ENCODE measurements at regions not wholly inside any gene's neighbourhood (a gene's known extent, or its start where the extent isn't known, plus 50 kb on each side); places are given as distances from the start of the nearest gene placed in this dataset.

DNA sequence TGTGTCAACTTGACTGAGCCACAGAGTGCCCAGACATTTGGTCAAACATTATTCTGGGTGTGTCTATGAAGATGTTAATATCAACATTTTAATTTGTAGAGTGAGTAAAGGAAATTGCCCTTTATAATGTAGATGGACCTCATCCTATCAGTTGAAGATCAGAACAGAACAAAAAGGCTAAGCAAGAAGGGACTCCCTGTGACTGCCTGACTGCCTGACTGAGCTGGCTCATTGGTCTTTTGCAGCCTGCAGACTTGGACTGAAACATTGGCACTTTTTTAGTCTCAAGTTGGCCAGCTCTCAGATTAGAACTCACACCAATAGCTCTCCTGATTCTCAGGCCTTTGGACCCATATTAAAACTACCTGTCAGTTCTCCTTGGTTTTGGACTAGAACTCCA lies 600.4 kb upstream of the SLITRK6 start:
- DNase-seq = no peak
- no peaks in the 10 kb centered on the region for H3K9me3 ChIP-seq (ENCODE audit: low read depth)
- no peak overlapping the region for H3K4me2 ChIP-seq (ENCODE audit: unreplicated experiment)
- no peaks in the 10 kb centered on the region for H3K4me1 ChIP-seq (ENCODE audit: insufficient read depth)
- no peak overlapping the region for H3K4me3 ChIP-seq
- H3F3A ChIP-seq (ENCODE audit: insufficient read depth) = no peaks in the 10 kb centered on the region
- no peak overlapping the region for H2AFZ ChIP-seq
- H3K27ac ChIP-seq = no peak overlapping the region
- H3K9me2 ChIP-seq (ENCODE audit: insufficient read depth) = no peaks in the 10 kb centered on the region
- in situ Hi-C loops (cut with MboI) = no loop called here
- TF ChIP-seq EZH2phosphoT487 (IDR thresholded peaks at IDR 0.05; ENCODE audit: insufficient read depth, low read depth) (no peak), EZH2 (IDR thresholded peaks at IDR 0.05; ENCODE audit: insufficient read depth, poor library complexity, severe bottlenecking) (no peak)
- no peaks in the 10 kb centered on the region for H4K20me1 ChIP-seq (ENCODE audit: insufficient read depth)
- no peak overlapping the region for H3K9ac ChIP-seq
- H3K36me3 ChIP-seq (ENCODE audit: low read depth) = no peaks in the 10 kb centered on the region
- no peaks in the 10 kb centered on the region for H3K79me2 ChIP-seq (ENCODE audit: insufficient read depth)
- H3K27me3 ChIP-seq (replicated peaks; ENCODE audit: insufficient read depth) = no peaks in the 10 kb centered on the region

DNA sequence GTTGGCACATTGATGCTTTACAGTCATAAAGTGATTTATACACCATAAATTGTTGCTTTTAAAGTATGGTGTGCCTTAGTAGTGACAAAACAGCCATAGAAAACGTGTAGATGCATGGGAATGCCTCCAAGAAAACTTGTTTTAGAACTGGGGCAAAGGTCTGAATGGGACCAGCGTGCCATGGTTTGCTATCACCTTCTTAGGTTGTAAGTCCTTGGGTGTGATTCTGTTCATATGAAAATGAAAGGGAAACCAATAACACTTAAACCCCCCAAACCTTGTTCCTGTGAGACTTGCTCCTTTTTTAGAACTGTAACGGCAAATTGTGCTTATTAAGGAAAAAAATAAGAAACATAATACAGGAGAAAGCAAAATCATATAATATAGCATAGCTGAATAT lies 603.3 kb upstream of the SLITRK6 start:
- H3K27me3 ChIP-seq (replicated peaks; ENCODE audit: insufficient read depth) = no peaks in the 10 kb centered on the region
- no peak overlapping the region for H3K9ac ChIP-seq
- no peak overlapping the region for H3K27ac ChIP-seq
- DNase-seq = no peak
- in situ Hi-C loops (cut with MboI) = no loop called here
- no peak overlapping the region for H3K4me3 ChIP-seq
- H3K4me1 ChIP-seq (ENCODE audit: insufficient read depth) = no peaks in the 10 kb centered on the region
- H4K20me1 ChIP-seq (ENCODE audit: insufficient read depth) = no peaks in the 10 kb centered on the region
- WGBS, 2 experiments (ENCODE audit: low coverage in 1 of 2, low lambda C conversion rate in 2 of 2, missing lambda C conversion rate in 2 of 2) = 27 to 35% methylated on average over 3 of the region's 3 CpGs
- no peaks in the 10 kb centered on the region for H3K9me2 ChIP-seq (ENCODE audit: insufficient read depth)
- no peak overlapping the region for H3K4me2 ChIP-seq (ENCODE audit: unreplicated experiment)
- no peaks in the 10 kb centered on the region for H3F3A ChIP-seq (ENCODE audit: insufficient read depth)
- no peaks in the 10 kb centered on the region for H3K36me3 ChIP-seq (ENCODE audit: low read depth)
- TF ChIP-seq EZH2 (IDR thresholded peaks at IDR 0.05; ENCODE audit: insufficient read depth, poor library complexity, severe bottlenecking) (no peak), EZH2phosphoT487 (IDR thresholded peaks at IDR 0.05; ENCODE audit: insufficient read depth, low read depth) (no peak)
- H2AFZ ChIP-seq = no peak overlapping the region
- no peaks in the 10 kb centered on the region for H3K9me3 ChIP-seq (ENCODE audit: low read depth)
- no peaks in the 10 kb centered on the region for H3K79me2 ChIP-seq (ENCODE audit: insufficient read depth)

DNA sequence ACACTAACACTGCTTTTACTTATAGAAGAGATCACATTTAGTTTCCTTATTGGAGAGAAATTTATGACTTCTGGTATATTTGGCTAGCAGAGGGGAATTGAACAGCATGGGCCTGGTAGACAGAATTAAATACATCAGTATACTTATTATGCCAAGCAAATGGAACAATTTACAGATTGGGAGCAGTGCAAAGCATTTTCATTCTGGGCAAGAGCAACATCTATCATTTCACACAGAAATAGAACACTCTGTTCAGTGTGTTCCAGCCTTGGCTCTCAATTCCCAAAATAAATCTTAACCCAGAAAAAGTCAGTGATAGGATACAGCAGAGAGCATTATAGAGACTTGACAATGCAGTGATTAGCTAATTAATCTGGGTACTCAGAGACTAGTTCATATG lies 604.0 kb upstream of the SLITRK6 start:
- Histone ChIP-seq H3K79me2 (ENCODE audit: insufficient read depth) (no peaks in the 10 kb centered on the region), H3F3A (ENCODE audit: insufficient read depth) (no peaks in the 10 kb centered on the region), H4K20me1 (ENCODE audit: insufficient read depth) (no peaks in the 10 kb centered on the region), H2AFZ (no peak overlapping the region), H3K4me2 (ENCODE audit: unreplicated experiment) (no peak overlapping the region), H3K9me2 (ENCODE audit: insufficient read depth) (no peaks in the 10 kb centered on the region), H3K4me1 (ENCODE audit: insufficient read depth) (no peaks in the 10 kb centered on the region), H3K9me3 (ENCODE audit: low read depth) (no peaks in the 10 kb centered on the region), H3K27ac (no peak overlapping the region), H3K36me3 (ENCODE audit: low read depth) (no peaks in the 10 kb centered on the region), H3K27me3 (replicated peaks; ENCODE audit: insufficient read depth) (no peaks in the 10 kb centered on the region), H3K4me3 (no peak overlapping the region), H3K9ac (no peak overlapping the region)
- in situ Hi-C loops (cut with MboI) = no loop called here
- DNase-seq = no peak
- TF ChIP-seq EZH2 (IDR thresholded peaks at IDR 0.05; ENCODE audit: insufficient read depth, poor library complexity, severe bottlenecking) = no peak
- TF ChIP-seq EZH2phosphoT487 (IDR thresholded peaks at IDR 0.05; ENCODE audit: insufficient read depth, low read depth) = no peak

DNA sequence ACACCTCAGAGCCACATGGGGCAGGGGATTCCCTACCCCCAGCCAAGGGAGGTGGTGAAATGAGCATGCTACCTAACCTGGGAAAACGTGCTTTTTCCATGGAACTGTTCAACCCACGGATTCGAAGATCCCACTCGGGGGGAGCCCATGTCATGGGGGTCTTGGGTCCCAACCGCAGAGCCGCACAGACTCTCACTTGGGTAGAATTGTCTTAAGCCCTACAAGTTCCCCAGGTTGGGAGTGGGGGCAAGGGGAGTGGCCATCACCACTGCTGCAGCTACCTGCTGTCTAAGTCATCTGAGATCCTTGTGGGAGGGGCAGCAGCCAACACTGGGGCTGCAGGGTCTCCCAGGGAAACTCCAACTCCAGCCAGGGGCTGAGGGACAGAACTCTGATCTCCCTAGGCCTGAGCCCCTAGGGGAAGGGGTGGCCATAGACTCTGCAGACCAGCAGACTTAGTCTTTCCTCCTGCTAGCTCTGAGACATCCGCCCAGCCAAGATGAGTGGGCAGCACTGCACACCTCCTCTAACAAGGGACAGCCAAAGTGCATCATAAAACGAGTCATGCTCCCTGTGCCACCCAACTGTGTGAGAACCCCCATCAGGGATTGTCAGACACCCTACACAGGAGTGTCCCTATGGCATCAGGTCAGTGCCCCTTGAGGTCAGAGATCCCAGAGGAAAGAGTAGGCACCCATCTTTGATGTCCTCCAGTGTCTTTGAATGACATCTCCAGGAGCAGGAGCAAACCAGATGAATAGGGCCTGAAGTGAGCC lies 610.4 kb upstream of the SLITRK6 start:
- H3K9ac ChIP-seq = no peak overlapping the region
- no peaks in the 10 kb centered on the region for H3K27me3 ChIP-seq (replicated peaks; ENCODE audit: insufficient read depth)
- H3K9me2 ChIP-seq (ENCODE audit: insufficient read depth) = no peaks in the 10 kb centered on the region
- H3K4me2 ChIP-seq (ENCODE audit: unreplicated experiment) = no peak overlapping the region
- no peaks in the 10 kb centered on the region for H3K9me3 ChIP-seq (ENCODE audit: low read depth)
- in situ Hi-C loops (cut with MboI) = no loop called here
- no peaks in the 10 kb centered on the region for H3K36me3 ChIP-seq (ENCODE audit: low read depth)
- no peak for TF ChIP-seq EZH2phosphoT487 (IDR thresholded peaks at IDR 0.05; ENCODE audit: insufficient read depth, low read depth)
- no peak for TF ChIP-seq EZH2 (IDR thresholded peaks at IDR 0.05; ENCODE audit: insufficient read depth, poor library complexity, severe bottlenecking)
- no peaks in the 10 kb centered on the region for H3K4me1 ChIP-seq (ENCODE audit: insufficient read depth)
- H3F3A ChIP-seq (ENCODE audit: insufficient read depth) = no peaks in the 10 kb centered on the region
- no peak for DNase-seq
- H3K79me2 ChIP-seq (ENCODE audit: insufficient read depth) = no peaks in the 10 kb centered on the region
- no peak overlapping the region for H3K4me3 ChIP-seq
- 48 to 54% methylated on average over 8 of the region's 8 CpGs for WGBS, 2 experiments (ENCODE audit: low coverage in 1 of 2, low lambda C conversion rate in 2 of 2, missing lambda C conversion rate in 2 of 2)
- no peak overlapping the region for H3K27ac ChIP-seq
- H2AFZ ChIP-seq = no peak overlapping the region
- no peaks in the 10 kb centered on the region for H4K20me1 ChIP-seq (ENCODE audit: insufficient read depth)

Measured in GM23248 (cell line).